OCI-LY7 (cell line): ENCODE measurements at regions not wholly inside any gene's neighbourhood (a gene's known extent, or its start where the extent isn't known, plus 50 kb on each side); places are given as distances from the start of the nearest gene placed in this dataset.

Source experiments
- BruUV-seq: library from RNA; stranded (reverse); fragments of 400-500 nt; replicated peaks from 2 replicates; lab custom pipeline; 2021; lab: Mats Ljungman, UMichigan
- CTCF ChIA-PET: fragments of 300-600 bp; sonication (Branson Sonifier 250); formaldehyde crosslinking; loops from one replicate; lab custom pipeline; 2022; ENCODE audit warnings: antibody characterized with exemption; ENCODE audit not compliant: unreplicated experiment; lab: Charles Lee
- POLR2A ChIA-PET: fragments of 300-600 bp; sonication (Branson Sonifier 250); formaldehyde crosslinking; loops from one replicate; lab custom pipeline; 2022; ENCODE audit warnings: antibody characterized with exemption; lab: Charles Lee
- DNase-seq: peaks from one replicate; pipeline ENCODE4 v3.0.0-alpha.2; 2015; ENCODE audit warnings: low spot score
- H2AFZ ChIP-seq: fragments of 200-600 bp; sonication (generic), shearing (Covaris generic); 2 replicates; pipeline ENCODE4 v1.6.1; 2014; ENCODE audit warnings: mild to moderate bottlenecking, antibody characterized with exemption, low read length, moderate library complexity
- H3K27ac ChIP-seq: fragments of 200-600 bp; sonication (generic); 2 replicates; pipeline ENCODE4 v1.5.1; 2014; ENCODE audit warnings: mixed run types, low read depth, mild to moderate bottlenecking, moderate library complexity, low read length, inconsistent platforms; ENCODE audit not compliant: poor library complexity, severe bottlenecking
- H3K36me3 ChIP-seq: fragments of 200-600 bp; sonication (generic); 2 replicates; pipeline ENCODE4 v1.6.1; 2014; ENCODE audit warnings: mild to moderate bottlenecking, antibody characterized with exemption, low read length, moderate library complexity, mixed read lengths; ENCODE audit not compliant: insufficient read depth
- H3K4me1 ChIP-seq: fragments of 200-600 bp; sonication (generic); 2 replicates; pipeline ENCODE4 v1.5.1; 2014; ENCODE audit warnings: mild to moderate bottlenecking, low read length; ENCODE audit not compliant: insufficient read depth, poor library complexity, severe bottlenecking
- H3K4me2 ChIP-seq: fragments of 200-600 bp; sonication (generic); 2 replicates; pipeline ENCODE4 v1.6.1; 2014; ENCODE audit warnings: mild to moderate bottlenecking, low read length
- H3K4me3 ChIP-seq: fragments of 200-600 bp; sonication (generic); 2 replicates; pipeline ENCODE4 v1.5.1; 2014; ENCODE audit warnings: mild to moderate bottlenecking, low read depth, low read length; ENCODE audit not compliant: poor library complexity, severe bottlenecking
- H3K79me2 ChIP-seq: fragments of 200-600 bp; sonication (generic); 2 replicates; pipeline ENCODE4 v1.6.1; 2016; ENCODE audit warnings: low read depth, mild to moderate bottlenecking, low read length, moderate library complexity, mixed read lengths; ENCODE audit not compliant: insufficient read depth
- H3K9me2 ChIP-seq: fragments of 200-600 bp; sonication (generic); 2 replicates; pipeline ENCODE4 v1.6.1; 2016; ENCODE audit warnings: mild to moderate bottlenecking, low read length, mixed read lengths; ENCODE audit not compliant: insufficient read depth
- H3K9me3 ChIP-seq: fragments of 200-600 bp; sonication (generic); 2 replicates; pipeline ENCODE4 v1.6.1; 2014; ENCODE audit warnings: mild to moderate bottlenecking, mixed run types, low read length, mixed read lengths
- H4K20me1 ChIP-seq: fragments of 200-600 bp; sonication (generic); 2 replicates; pipeline ENCODE4 v1.6.1; 2014; ENCODE audit warnings: mild to moderate bottlenecking, antibody characterized with exemption, low read length, moderate library complexity, mixed read lengths; ENCODE audit not compliant: insufficient read depth
- EZH2phosphoT487 ChIP-seq: fragments of 200-600 bp; sonication (generic); IDR thresholded peaks from 2 replicates; pipeline ENCODE4 v1.6.1; 2018; ENCODE audit warnings: low read depth, borderline replicate concordance, mild to moderate bottlenecking, mixed run types, antibody characterized with exemption, low read length, moderate library complexity, mixed read lengths
- intact Hi-C: fragments of 100-400 bp; cut with micrococcal nuclease; formaldehyde crosslinking; loops from one replicate; pipeline ENCODE4 v1.10.0; 2022; ENCODE audit not compliant: unreplicated experiment
- TF ChIP-seq, protein P1 (sequence below): fragments of 200-600 bp; sonication (generic); conservative IDR thresholded peaks from 2 replicates; pipeline ENCODE4 v1.5.1; 2014; ENCODE audit warnings: mild to moderate bottlenecking, antibody characterized with exemption, low read length, moderate library complexity, mixed read lengths

DNA sequence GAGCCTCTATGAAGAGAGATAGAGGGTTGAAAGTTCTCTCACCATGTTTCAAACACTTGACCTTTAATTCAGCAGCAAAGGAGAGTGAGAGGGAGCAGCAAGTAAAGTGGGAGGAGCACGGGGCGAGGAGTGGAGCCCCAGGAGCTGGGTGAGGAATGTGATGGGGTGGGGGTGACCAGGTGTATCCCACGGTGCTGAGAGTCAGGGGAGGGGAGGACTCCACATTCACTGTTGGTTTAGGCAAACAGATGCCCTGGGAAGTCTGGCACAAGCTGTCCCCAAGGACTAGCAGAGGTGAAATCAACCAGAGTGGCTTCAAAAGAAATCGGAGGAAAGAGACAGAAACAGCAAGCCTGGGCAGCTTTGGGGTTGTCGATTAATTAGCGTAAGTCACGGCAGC is 101.8 kb upstream of the PITRM1 start:
- H4K20me1 ChIP-seq = no peaks in the 10 kb centered on the region
- intact Hi-C loops = no loop called here
- no peak overlapping the region for H3K27ac ChIP-seq
- no peak for DNase-seq
- no peaks in the 10 kb centered on the region for H3K79me2 ChIP-seq
- BruUV-seq = no TSS peak
- TF ChIP-seq, protein P1, sequence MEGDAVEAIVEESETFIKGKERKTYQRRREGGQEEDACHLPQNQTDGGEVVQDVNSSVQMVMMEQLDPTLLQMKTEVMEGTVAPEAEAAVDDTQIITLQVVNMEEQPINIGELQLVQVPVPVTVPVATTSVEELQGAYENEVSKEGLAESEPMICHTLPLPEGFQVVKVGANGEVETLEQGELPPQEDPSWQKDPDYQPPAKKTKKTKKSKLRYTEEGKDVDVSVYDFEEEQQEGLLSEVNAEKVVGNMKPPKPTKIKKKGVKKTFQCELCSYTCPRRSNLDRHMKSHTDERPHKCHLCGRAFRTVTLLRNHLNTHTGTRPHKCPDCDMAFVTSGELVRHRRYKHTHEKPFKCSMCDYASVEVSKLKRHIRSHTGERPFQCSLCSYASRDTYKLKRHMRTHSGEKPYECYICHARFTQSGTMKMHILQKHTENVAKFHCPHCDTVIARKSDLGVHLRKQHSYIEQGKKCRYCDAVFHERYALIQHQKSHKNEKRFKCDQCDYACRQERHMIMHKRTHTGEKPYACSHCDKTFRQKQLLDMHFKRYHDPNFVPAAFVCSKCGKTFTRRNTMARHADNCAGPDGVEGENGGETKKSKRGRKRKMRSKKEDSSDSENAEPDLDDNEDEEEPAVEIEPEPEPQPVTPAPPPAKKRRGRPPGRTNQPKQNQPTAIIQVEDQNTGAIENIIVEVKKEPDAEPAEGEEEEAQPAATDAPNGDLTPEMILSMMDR = no peak
- no peak for TF ChIP-seq EZH2phosphoT487
- H3K4me2 ChIP-seq = no peak overlapping the region
- CTCF ChIA-PET = no interaction called here
- H3K9me3 ChIP-seq = no peaks in the 10 kb centered on the region
- no peak overlapping the region for H3K4me3 ChIP-seq
- no peaks in the 10 kb centered on the region for H3K9me2 ChIP-seq
- H2AFZ ChIP-seq = no peak overlapping the region
- no peaks in the 10 kb centered on the region for H3K36me3 ChIP-seq
- POLR2A ChIA-PET = interaction anchor here (0.5 kb wide), 1 partner anchor 980 kb away, joined by 3 read pairs; no protein-coding TSS in a partner anchor
- H3K4me1 ChIP-seq = no peaks in the 10 kb centered on the region

DNA sequence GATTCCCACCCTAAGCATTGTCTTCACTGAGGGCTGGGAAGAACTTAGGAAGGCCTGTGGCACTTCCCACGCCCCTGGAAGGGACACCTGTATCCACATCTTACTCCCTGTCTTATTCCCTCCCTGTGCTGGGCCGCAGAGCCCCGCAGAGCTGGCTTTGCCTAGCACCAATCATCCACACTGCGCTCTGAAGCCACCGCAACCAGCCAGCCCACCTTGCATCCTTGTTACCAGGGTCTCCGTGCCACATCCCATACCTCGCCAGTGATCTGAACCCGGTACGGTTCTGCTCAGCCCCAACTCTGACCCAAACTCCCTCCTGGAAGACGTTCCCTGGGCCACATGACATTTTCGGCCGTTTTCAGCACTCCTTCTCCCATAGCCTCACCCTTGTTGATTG is 101.4 kb upstream of the PITRM1 start:
- Histone ChIP-seq H3K36me3 (no peaks in the 10 kb centered on the region), H3K4me1 (no peaks in the 10 kb centered on the region), H2AFZ (no peak overlapping the region), H3K4me2 (no peak overlapping the region), H3K27ac (no peak overlapping the region), H3K4me3 (no peak overlapping the region), H3K9me3 (no peaks in the 10 kb centered on the region), H4K20me1 (no peaks in the 10 kb centered on the region), H3K9me2 (no peaks in the 10 kb centered on the region), H3K79me2 (no peaks in the 10 kb centered on the region)
- ChIA-PET POLR2A (no interaction called here), CTCF (no interaction called here)
- TF ChIP-seq, protein P1 = no peak
- no peak for TF ChIP-seq EZH2phosphoT487
- no TSS peak for BruUV-seq
- DNase-seq = no peak
- intact Hi-C loops = no loop called here

GRCh38 chr10:3272300-3272699 is 99.7 kb upstream of the PITRM1 start:
- Histone ChIP-seq H2AFZ (no peak overlapping the region), H3K9me2 (no peaks in the 10 kb centered on the region), H3K36me3 (no peaks in the 10 kb centered on the region), H3K27ac (no peak overlapping the region), H3K4me3 (no peak overlapping the region), H3K4me1 (no peaks in the 10 kb centered on the region), H4K20me1 (no peaks in the 10 kb centered on the region), H3K4me2 (no peak overlapping the region), H3K79me2 (no peaks in the 10 kb centered on the region), H3K9me3 (no peaks in the 10 kb centered on the region)
- BruUV-seq = no TSS peak
- intact Hi-C loops = no loop called here
- TF ChIP-seq, protein P1 = no peak
- no peak for TF ChIP-seq EZH2phosphoT487
- DNase-seq = no peak
- ChIA-PET CTCF (no interaction called here), POLR2A (interaction anchor here (0.7 kb wide), 1 partner anchor 18 kb away, joined by 4 read pairs; no protein-coding TSS in a partner anchor)
